Choroid plexus epithelial cell (primary cell): ENCODE measurements at regions not wholly inside any gene's neighbourhood (a gene's known extent, or its start where the extent isn't known, plus 50 kb on each side); places are given as distances from the start of the nearest gene placed in this dataset.

ENCODE experiments used
- DNase-seq: peaks from one replicate; pipeline ENCODE4 v3.0.0-alpha.2; 2010; ENCODE audit warnings: low read depth
- H3K4me3 ChIP-seq: 2 replicates; pipeline ENCODE4 v1.5.1; 2011; ENCODE audit warnings: low read depth, mild to moderate bottlenecking, control low read depth, low read length, moderate library complexity
- TF ChIP-seq, protein P1 (sequence below): conservative IDR thresholded peaks from 2 replicates; pipeline ENCODE4 v1.5.1; 2011; ENCODE audit warnings: low read depth, mild to moderate bottlenecking, control low read depth, inconsistent platforms, low read length, moderate library complexity

DNA sequence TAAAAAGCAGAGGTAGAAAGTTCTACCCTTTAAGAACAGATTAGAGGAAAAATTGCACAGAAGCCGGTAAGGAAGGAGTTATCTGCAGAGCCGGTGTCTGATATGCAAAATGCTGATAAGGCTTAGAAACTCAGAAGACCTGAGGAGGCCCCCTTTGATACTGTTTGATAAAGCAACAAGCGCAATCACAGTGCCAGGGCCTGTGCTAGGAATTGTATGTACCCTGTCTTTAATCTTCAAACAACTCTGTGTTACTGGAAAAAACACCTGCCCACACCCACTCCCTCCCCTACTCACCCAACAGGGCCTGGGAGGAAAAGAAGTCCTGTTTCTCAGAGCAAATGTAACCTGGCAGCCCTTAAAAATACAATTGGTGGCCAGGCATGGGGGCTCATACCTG, 112.7 kb upstream of the FUT8 start:
- TF ChIP-seq, protein P1, sequence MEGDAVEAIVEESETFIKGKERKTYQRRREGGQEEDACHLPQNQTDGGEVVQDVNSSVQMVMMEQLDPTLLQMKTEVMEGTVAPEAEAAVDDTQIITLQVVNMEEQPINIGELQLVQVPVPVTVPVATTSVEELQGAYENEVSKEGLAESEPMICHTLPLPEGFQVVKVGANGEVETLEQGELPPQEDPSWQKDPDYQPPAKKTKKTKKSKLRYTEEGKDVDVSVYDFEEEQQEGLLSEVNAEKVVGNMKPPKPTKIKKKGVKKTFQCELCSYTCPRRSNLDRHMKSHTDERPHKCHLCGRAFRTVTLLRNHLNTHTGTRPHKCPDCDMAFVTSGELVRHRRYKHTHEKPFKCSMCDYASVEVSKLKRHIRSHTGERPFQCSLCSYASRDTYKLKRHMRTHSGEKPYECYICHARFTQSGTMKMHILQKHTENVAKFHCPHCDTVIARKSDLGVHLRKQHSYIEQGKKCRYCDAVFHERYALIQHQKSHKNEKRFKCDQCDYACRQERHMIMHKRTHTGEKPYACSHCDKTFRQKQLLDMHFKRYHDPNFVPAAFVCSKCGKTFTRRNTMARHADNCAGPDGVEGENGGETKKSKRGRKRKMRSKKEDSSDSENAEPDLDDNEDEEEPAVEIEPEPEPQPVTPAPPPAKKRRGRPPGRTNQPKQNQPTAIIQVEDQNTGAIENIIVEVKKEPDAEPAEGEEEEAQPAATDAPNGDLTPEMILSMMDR, result no peak
- DNase-seq, result no peak
- no peak overlapping the region for H3K4me3 ChIP-seq

DNA sequence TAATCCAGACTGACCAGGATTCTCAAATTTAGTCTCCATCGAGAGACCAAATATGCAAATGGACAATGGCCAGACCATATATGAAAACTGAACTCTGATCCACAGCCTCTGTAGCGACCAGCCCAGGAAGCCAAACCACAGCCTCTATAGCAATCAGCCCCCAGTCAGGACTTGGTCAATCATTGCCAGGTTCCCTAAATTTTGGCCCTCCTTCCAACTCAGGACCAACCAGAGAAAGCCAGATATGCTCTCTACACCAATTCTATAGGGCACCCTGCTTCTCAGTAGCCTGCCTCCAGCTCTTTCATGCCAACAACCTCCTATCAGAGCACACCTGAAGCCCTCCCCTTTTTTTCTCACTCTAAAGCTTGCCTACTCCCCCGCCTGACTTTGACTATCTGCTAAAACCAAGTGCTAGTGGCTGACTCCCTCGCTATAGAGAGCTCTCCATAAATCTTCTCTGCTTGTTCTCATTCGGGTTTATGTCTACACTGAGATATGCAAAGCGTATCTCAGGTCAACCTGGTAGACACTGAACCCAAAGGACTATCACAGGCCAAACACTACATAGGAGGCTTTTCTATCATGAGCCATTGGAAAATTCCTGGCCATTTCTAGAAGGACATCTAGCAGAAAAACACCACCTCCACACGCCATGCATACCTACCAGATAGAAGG, 110.5 kb upstream of the FUT8 start:
- H3K4me3 ChIP-seq, result no peak overlapping the region
- TF ChIP-seq, protein P1, result no peak
- no peak for DNase-seq

DNA sequence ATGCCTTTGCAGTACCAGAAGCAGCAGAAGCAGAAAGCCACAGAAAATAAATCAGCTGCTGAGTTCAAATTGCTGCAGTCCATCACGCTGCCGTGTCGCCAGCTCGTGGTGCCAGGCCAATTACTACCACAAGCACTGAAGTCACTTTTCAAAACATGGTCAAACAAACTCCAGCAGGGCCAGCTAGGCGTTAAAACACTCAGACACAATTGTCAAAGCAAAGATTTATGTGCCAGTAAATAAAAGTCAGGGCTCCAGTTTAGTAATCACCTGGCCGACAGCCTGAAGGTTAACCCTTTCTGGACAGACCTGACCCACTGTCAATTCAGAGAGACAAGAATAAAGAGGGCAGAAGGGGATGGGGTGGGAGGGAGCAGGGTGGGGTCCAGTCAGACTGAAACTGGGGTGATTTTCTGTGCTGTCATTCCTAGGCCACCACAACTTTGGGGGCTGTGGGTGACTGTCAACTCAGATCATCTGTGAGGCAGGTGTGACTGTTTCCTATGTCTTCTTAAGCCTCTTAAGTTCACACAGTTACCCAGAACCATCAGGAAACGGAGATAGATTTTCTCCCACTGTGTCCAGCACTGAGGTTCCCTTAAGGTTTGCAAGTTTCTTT, 109.8 kb upstream of the FUT8 start:
- TF ChIP-seq, protein P1, result no peak
- no peak for DNase-seq
- no peak overlapping the region for H3K4me3 ChIP-seq

DNA sequence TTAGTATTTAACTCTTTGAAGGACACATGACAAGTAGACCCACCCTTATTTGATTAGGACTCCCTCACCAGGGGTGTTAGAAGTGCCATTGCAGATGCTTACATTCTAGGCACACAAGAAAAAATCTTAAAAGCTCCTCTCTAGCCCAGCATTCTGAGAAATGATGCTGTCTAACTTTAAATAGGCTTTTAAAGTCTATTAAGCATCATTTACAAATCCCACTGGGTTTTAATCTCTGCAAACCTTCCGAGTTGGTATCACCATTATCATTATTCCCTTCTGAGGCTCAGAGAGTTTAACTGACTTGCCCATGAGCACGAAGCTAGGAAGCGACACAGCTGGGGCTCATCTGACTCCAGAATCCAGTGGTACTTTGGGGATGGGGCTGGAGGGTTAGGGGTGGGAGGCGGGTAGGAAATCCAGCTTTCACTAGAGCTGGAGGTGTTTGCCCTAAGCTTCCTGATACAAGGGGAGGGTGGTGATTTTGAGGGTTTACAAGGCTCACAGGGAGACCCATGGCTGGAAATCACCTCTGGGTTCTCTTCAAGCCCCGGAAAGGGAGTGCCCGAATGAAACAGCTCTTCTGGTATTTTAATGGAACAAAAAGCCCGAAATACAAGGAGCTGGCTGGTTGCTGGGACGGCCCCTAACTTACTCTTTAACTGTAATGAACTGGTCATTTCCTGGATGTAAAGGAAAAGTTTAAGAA, 109.2 kb upstream of the FUT8 start:
- no peak overlapping the region for H3K4me3 ChIP-seq
- TF ChIP-seq, protein P1, result no peak
- DNase-seq, result no peak

DNA sequence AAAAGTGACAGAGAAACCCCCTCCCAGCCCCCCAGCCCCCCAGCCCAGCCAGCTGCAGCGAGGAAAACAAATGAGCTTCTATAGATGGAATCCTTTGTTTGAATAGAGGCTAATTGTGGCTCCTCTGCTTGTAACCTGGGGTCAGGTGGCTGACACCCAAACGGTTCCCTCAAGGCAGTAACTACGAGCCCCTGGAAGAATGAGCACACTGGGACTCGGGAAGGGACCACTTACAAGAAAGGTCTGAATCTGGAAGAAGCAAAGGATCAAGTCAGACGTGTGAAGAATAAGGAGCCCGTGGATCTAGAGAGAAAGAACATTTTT, 108.7 kb upstream of the FUT8 start:
- no peak for DNase-seq
- no peak overlapping the region for H3K4me3 ChIP-seq
- TF ChIP-seq, protein P1, result no peak

DNA sequence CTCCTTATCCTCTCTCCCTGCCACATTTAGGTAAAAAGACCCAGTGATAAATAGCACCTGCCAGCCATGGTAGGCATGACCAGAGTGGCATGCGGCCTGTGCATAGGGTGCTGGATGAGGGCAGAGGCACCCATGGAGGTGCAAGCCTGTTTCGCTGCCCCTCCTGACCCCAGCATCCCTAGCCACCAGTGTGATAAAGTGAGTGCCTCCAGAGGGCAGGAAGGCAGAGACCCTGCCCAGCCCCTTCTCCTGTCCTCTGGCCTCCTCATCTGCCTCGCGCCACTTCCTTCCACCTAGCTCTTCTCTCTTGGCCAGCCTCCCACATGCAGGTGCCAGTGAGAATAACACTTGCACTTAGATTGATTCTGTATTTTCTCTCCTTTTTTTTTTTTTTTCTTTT, 108.3 kb upstream of the FUT8 start:
- no peak for DNase-seq
- no peak overlapping the region for H3K4me3 ChIP-seq
- TF ChIP-seq, protein P1, result no peak
